Prostate gland (tissue), 2 donors: ENCODE measurements at regions not wholly inside any gene's neighbourhood (a gene's known extent, or its start where the extent isn't known, plus 50 kb on each side); places are given as distances from the start of the nearest gene placed in this dataset.

Experiments
- POLR2A ChIP-seq: fragments of 450-650 bp; IDR thresholded peaks from one replicate; pipeline ENCODE4 v1.6.1; 2016; ENCODE audit warnings: antibody characterized with exemption, mild to moderate bottlenecking
- TF ChIP-seq, protein P1 (sequence below), 4 experiments: fragments of 200-600 bp in 2 of 4; fragments of 450-650 bp in 2 of 4; sonication (generic) in 2 of 4; IDR thresholded peaks; 1 replicate in 3 of 4; 2 replicates in 1 of 4; pipeline ENCODE4 v1.5.1; 2016 to 2019; ENCODE audit warnings: antibody characterized with exemption in 4 of 4, mild to moderate bottlenecking in 2 of 4, moderate library complexity in 2 of 4

DNA sequence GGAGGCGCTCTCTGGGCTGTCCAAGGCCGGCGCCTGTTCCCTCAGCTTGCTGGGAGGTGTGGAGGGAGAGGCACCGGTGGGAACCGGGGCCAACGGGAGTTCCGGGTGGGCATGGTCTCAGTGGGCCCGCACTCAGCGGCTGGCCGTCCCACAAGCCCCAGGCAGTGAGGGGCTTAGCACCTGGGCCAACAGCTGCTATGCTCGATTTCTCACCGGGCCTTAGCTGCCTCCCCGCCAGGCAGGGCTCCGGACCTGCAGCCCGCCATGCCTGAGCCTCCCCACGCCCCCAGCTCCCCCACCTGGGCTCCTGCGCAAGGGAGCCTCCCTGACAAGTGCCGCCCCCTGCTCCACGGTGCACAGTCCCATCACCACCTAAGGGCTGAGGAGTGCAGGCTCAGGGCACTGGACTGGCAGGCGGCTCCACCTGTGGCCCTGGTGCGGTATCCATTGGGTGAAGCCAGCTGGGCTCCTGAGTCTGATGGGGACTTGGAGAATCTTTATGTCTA, 276.5 kb downstream of the SH2D4B start:
- TF ChIP-seq, protein P1, sequence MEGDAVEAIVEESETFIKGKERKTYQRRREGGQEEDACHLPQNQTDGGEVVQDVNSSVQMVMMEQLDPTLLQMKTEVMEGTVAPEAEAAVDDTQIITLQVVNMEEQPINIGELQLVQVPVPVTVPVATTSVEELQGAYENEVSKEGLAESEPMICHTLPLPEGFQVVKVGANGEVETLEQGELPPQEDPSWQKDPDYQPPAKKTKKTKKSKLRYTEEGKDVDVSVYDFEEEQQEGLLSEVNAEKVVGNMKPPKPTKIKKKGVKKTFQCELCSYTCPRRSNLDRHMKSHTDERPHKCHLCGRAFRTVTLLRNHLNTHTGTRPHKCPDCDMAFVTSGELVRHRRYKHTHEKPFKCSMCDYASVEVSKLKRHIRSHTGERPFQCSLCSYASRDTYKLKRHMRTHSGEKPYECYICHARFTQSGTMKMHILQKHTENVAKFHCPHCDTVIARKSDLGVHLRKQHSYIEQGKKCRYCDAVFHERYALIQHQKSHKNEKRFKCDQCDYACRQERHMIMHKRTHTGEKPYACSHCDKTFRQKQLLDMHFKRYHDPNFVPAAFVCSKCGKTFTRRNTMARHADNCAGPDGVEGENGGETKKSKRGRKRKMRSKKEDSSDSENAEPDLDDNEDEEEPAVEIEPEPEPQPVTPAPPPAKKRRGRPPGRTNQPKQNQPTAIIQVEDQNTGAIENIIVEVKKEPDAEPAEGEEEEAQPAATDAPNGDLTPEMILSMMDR (IDR thresholded peaks at IDR 0.05) = no peak
- no peak for TF ChIP-seq POLR2A
